ENCODE measurements at regions not wholly inside any gene's neighbourhood (a gene's known extent, or its start where the extent isn't known, plus 50 kb on each side); places are given as distances from the start of the nearest gene placed in this dataset.
"Not testable (repeated sequence)": the region's sequence is repeated elsewhere in the genome, so short reads cannot be mapped to it uniquely, and the experiment has no call there.

DNA sequence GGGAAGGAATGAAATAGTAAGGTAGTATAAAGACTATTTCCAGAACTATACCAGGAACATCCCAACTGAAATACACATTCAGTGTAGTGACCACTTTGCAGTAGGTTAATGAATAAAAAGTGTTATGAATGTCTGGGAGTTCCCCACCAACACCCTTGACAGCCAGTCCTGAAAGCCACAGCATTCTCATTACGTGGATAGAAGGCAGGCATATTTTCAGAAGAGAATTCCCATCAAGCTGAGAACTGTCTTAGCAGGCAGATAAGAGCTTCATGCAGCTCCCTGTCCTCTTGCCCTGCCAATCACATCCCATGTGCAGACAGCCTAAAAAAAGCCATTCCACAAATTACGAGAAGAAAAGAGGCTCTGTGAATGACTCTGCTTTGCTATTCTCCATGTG, 695.0 kb downstream of the DTWD2 start:
- H2BK120ac ChIP-seq (ENCODE audit: low read depth, low read length), result no peak overlapping the region
- no peak overlapping the region for H2BK5ac ChIP-seq (ENCODE audit: low read length)
- no peak overlapping the region for H3K23ac ChIP-seq (ENCODE audit: low read depth, low read length, poor library complexity)
- H3K36me3 ChIP-seq (replicated peaks in 1 of 2; ENCODE audit: control insufficient read depth in 2 of 2, insufficient read depth in 2 of 2, low read length in 2 of 2), result no peaks in the 10 kb centered on the region
- no peak overlapping the region for H2BK12ac ChIP-seq (ENCODE audit: low read length)
- DNase-seq (ENCODE audit: low spot score), result no peak
- H3K27ac ChIP-seq (replicated peaks; ENCODE audit: low read length), result no peak overlapping the region
- H3K18ac ChIP-seq (ENCODE audit: low read length), result no peak overlapping the region
- no peak overlapping the region for H3K4ac ChIP-seq (ENCODE audit: low read length)
- H2AK5ac ChIP-seq (ENCODE audit: low read depth, low read length), result no peak overlapping the region
- no peaks in the 10 kb centered on the region for H3K9me3 ChIP-seq (replicated peaks in 1 of 2; ENCODE audit: control insufficient read depth in 2 of 2, insufficient read depth in 1 of 2, low read depth in 1 of 2, low read length in 2 of 2)
- H3K4me3 ChIP-seq (ENCODE audit: low read length in 2 of 2), result no peak overlapping the region
- H3K4me1 ChIP-seq (ENCODE audit: control insufficient read depth in 2 of 2, insufficient read depth in 1 of 2, low read depth in 1 of 2, low read length in 2 of 2), result no peaks in the 10 kb centered on the region
- H2BK15ac ChIP-seq (ENCODE audit: low read length), result no peak overlapping the region
- no peak overlapping the region for H3K4me2 ChIP-seq (ENCODE audit: insufficient read depth, low read length, poor library complexity, severe bottlenecking)
- no peaks in the 10 kb centered on the region for H3K27me3 ChIP-seq (ENCODE audit: control insufficient read depth in 3 of 3, insufficient read depth in 3 of 3, low read depth in 1 of 3, low read length in 3 of 3)
- WGBS, 2 donors (ENCODE audit: extremely low coverage in 2 of 2, insufficient read length in 2 of 2, insufficient replicate concordance in 1 of 2), result no CpG with 5 or more reads among the region's 2 CpGs
- H3K14ac ChIP-seq (ENCODE audit: low read length), result no peak overlapping the region
- no peak overlapping the region for H3K9ac ChIP-seq (ENCODE audit: low read depth, low read length, poor library complexity)
- H4K91ac ChIP-seq (ENCODE audit: low read depth, low read length, poor library complexity), result no peak overlapping the region
- no peak overlapping the region for H4K8ac ChIP-seq (ENCODE audit: low read depth, low read length)
- no peaks in the 10 kb centered on the region for H3K79me1 ChIP-seq (ENCODE audit: low read depth, low read length)
- H2AFZ ChIP-seq (ENCODE audit: low read length), result no peak overlapping the region

DNA sequence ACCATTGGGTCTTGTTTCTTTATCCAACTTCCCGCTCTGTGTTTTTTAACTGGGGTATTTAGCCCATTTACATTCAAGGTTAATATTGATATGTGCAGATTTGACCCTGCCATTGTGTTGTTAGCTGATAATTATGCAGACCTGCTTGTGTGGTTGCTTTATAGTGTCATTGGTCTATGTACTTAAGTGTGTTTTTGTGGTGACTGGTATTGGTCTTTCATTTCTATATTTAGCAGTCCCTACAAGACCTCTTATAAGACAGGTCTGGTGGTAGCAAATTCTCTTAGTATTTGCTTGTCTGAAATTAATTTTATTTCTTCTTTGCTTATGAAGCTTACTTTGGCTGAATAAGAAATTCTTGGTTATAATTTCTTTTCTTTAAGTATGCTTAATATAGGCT, 698.1 kb downstream of the DTWD2 start:
- Histone ChIP-seq H3K9ac (ENCODE audit: low read depth, low read length, poor library complexity) (no peak overlapping the region), H2AFZ (ENCODE audit: low read length) (no peak overlapping the region), H3K14ac (ENCODE audit: low read length) (no peak overlapping the region), H2AK5ac (ENCODE audit: low read depth, low read length) (no peak overlapping the region), H3K4me1 (ENCODE audit: control insufficient read depth in 2 of 2, insufficient read depth in 1 of 2, low read depth in 1 of 2, low read length in 2 of 2) (no peaks in the 10 kb centered on the region), H3K27ac (replicated peaks; ENCODE audit: low read length) (no peak overlapping the region), H3K4me2 (ENCODE audit: insufficient read depth, low read length, poor library complexity, severe bottlenecking) (no peak overlapping the region), H3K36me3 (replicated peaks in 1 of 2; ENCODE audit: control insufficient read depth in 2 of 2, insufficient read depth in 2 of 2, low read length in 2 of 2) (no peaks in the 10 kb centered on the region), H3K4ac (ENCODE audit: low read length) (no peak overlapping the region), H2BK15ac (ENCODE audit: low read length) (no peak overlapping the region), H2BK120ac (ENCODE audit: low read depth, low read length) (no peak overlapping the region), H3K23ac (ENCODE audit: low read depth, low read length, poor library complexity) (no peak overlapping the region), H3K18ac (ENCODE audit: low read length) (no peak overlapping the region), H4K91ac (ENCODE audit: low read depth, low read length, poor library complexity) (no peak overlapping the region), H3K79me1 (ENCODE audit: low read depth, low read length) (no peaks in the 10 kb centered on the region), H3K9me3 (replicated peaks in 1 of 2; ENCODE audit: control insufficient read depth in 2 of 2, insufficient read depth in 1 of 2, low read depth in 1 of 2, low read length in 2 of 2) (no peaks in the 10 kb centered on the region), H2BK12ac (ENCODE audit: low read length) (no peak overlapping the region), H3K4me3 (ENCODE audit: low read length in 2 of 2) (no peak overlapping the region), H3K27me3 (ENCODE audit: control insufficient read depth in 3 of 3, insufficient read depth in 3 of 3, low read depth in 1 of 3, low read length in 3 of 3) (no peaks in the 10 kb centered on the region), H2BK5ac (ENCODE audit: low read length) (no peak overlapping the region), H4K8ac (ENCODE audit: low read depth, low read length) (no peak overlapping the region)
- no peak for DNase-seq (ENCODE audit: low spot score)
- no CpG with 5 or more reads among the region's 1 CpG for WGBS, 2 donors (ENCODE audit: extremely low coverage in 2 of 2, insufficient read length in 2 of 2, insufficient replicate concordance in 1 of 2)

DNA sequence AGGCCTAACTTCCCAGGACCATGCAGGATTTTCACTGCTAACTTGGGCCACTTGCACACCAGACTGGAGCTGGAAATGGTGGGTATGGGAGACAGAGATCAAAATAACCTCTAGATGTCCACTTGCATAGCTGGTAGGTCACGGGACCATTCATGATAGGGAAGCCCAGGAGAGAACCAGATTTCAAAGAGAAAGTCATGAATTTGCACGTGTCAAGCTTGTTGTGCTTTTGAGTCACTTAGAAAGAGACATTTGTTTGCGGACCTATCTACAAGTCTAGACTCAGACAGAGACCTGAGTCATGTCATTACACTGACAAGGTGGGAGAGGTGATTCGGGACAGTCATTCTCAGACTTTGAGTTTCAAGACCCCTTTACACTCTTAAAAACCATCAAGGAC, 704.1 kb downstream of the DTWD2 start:
- H2BK5ac ChIP-seq (ENCODE audit: low read length); H3K9me3 ChIP-seq (replicated peaks in 1 of 2; ENCODE audit: control insufficient read depth in 2 of 2, insufficient read depth in 1 of 2, low read depth in 1 of 2, low read length in 2 of 2); H3K4me1 ChIP-seq (ENCODE audit: control insufficient read depth in 2 of 2, insufficient read depth in 1 of 2, low read depth in 1 of 2, low read length in 2 of 2); H3K4ac ChIP-seq (ENCODE audit: low read length); H4K8ac ChIP-seq (ENCODE audit: low read depth, low read length); H3K4me3 ChIP-seq (ENCODE audit: low read length in 2 of 2); H3K9ac ChIP-seq (ENCODE audit: low read depth, low read length, poor library complexity); H2BK12ac ChIP-seq (ENCODE audit: low read length); H3K79me1 ChIP-seq (ENCODE audit: low read depth, low read length); H3K4me2 ChIP-seq (ENCODE audit: insufficient read depth, low read length, poor library complexity, severe bottlenecking); H3K27ac ChIP-seq (replicated peaks; ENCODE audit: low read length); H3K36me3 ChIP-seq (replicated peaks in 1 of 2; ENCODE audit: control insufficient read depth in 2 of 2, insufficient read depth in 2 of 2, low read length in 2 of 2); H2AFZ ChIP-seq (ENCODE audit: low read length); H4K91ac ChIP-seq (ENCODE audit: low read depth, low read length, poor library complexity); H2AK5ac ChIP-seq (ENCODE audit: low read depth, low read length); DNase-seq (ENCODE audit: low spot score); H3K23ac ChIP-seq (ENCODE audit: low read depth, low read length, poor library complexity); H3K18ac ChIP-seq (ENCODE audit: low read length); H2BK15ac ChIP-seq (ENCODE audit: low read length); H2BK120ac ChIP-seq (ENCODE audit: low read depth, low read length); H3K14ac ChIP-seq (ENCODE audit: low read length); H3K27me3 ChIP-seq (ENCODE audit: control insufficient read depth in 3 of 3, insufficient read depth in 3 of 3, low read depth in 1 of 3, low read length in 3 of 3): not testable (repeated sequence)
- no CpG with 5 or more reads among the region's 4 CpGs for WGBS, 2 donors (ENCODE audit: extremely low coverage in 2 of 2, insufficient read length in 2 of 2, insufficient replicate concordance in 1 of 2)

DNA sequence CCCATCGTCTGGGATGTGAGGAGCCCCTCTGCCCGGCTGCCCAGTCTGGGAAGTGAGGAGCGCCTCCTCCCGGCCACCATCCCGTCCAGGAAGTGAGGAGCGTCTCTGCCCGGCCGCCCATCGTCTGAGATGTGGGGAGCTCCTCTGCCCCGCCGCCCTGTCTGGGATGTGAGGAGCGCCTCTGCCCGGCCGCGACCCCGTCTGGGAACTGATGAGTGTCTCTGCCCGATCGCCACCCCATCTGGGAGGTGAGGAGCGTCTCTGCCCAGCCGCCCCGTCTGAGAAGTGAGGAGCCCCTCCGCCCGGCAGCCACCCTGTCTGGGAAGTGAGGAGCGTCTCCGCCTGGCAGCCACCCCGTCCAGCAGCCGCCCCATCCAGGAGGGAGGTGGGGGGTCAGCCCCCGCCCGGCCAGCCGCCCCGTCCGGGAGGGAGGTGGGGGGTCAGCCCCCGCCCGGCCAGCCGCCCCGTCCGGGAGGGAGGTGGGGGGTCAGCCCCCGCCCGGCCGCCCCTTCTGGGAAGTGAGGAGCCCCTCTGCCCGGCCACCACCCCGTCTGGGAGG, 705.8 kb downstream of the DTWD2 start:
- not testable (repeated sequence) for H3K18ac ChIP-seq (ENCODE audit: low read length); H3K27me3 ChIP-seq (ENCODE audit: control insufficient read depth in 3 of 3, insufficient read depth in 3 of 3, low read depth in 1 of 3, low read length in 3 of 3)

More for the DNA sequence above, 705.8 kb downstream of the DTWD2 start:
- DNase-seq (ENCODE audit: low spot score); H2BK5ac ChIP-seq (ENCODE audit: low read length); H3K4ac ChIP-seq (ENCODE audit: low read length); H2BK120ac ChIP-seq (ENCODE audit: low read depth, low read length); H2BK15ac ChIP-seq (ENCODE audit: low read length); H3K23ac ChIP-seq (ENCODE audit: low read depth, low read length, poor library complexity); H2BK12ac ChIP-seq (ENCODE audit: low read length); H2AFZ ChIP-seq (ENCODE audit: low read length); H3K79me1 ChIP-seq (ENCODE audit: low read depth, low read length); H3K9me3 ChIP-seq (replicated peaks in 1 of 2; ENCODE audit: control insufficient read depth in 2 of 2, insufficient read depth in 1 of 2, low read depth in 1 of 2, low read length in 2 of 2); H3K36me3 ChIP-seq (replicated peaks in 1 of 2; ENCODE audit: control insufficient read depth in 2 of 2, insufficient read depth in 2 of 2, low read length in 2 of 2); H4K91ac ChIP-seq (ENCODE audit: low read depth, low read length, poor library complexity); H3K9ac ChIP-seq (ENCODE audit: low read depth, low read length, poor library complexity); H2AK5ac ChIP-seq (ENCODE audit: low read depth, low read length); H4K8ac ChIP-seq (ENCODE audit: low read depth, low read length); H3K4me1 ChIP-seq (ENCODE audit: control insufficient read depth in 2 of 2, insufficient read depth in 1 of 2, low read depth in 1 of 2, low read length in 2 of 2); H3K4me3 ChIP-seq (ENCODE audit: low read length in 2 of 2); H3K14ac ChIP-seq (ENCODE audit: low read length); H3K27ac ChIP-seq (replicated peaks; ENCODE audit: low read length); H3K4me2 ChIP-seq (ENCODE audit: insufficient read depth, low read length, poor library complexity, severe bottlenecking): not testable (repeated sequence)
- WGBS, 2 donors (ENCODE audit: extremely low coverage in 2 of 2, insufficient read length in 2 of 2, insufficient replicate concordance in 1 of 2), result no CpG with 5 or more reads among the region's 42 CpGs

Data from neuronal stem cell (in vitro differentiated cells).